ENCODE measurements at regions not wholly inside any gene's neighbourhood (a gene's known extent, or its start where the extent isn't known, plus 50 kb on each side); places are given as distances from the start of the nearest gene placed in this dataset.
"Not testable (repeated sequence)": the region's sequence is repeated elsewhere in the genome, so short reads cannot be mapped to it uniquely, and the experiment has no call there.

DNA sequence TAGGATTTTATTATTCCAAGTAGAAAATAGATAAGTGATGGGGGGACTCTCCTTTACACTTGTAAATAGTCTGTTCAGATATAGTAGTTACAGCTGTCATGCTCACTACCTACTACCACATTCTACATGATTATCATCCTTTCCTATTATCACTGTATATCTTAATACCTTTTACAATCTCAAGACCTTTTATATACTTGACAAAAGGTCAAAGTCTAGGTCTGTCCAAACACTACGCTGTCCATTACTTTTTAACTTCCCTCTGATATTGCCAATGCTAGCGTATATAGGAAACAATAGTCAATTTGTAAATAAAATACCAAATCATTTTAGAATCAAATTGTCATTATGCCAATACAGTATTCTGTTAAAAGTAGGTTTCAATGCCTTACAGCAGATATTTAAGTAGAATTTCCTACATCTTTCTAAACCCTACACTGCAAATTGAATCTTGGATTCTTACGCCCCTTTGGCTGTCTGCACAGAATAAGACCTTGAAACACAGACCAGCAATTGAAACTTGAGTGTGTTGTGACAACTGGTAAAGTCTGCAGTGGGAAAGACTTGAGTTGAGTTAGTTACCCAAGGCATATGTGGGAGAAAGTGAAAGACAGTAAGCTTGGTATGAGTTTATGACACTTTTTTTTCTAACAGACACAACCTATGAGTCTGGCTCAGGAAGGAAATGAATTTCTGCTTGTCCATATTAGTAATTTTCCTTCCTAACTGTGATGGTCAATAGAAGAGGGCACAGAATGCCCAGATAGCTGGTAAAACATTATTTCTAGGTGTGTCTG is 827.6 kb upstream of the ACO1 start:
- H3K4me3 ChIP-seq (ENCODE audit: insufficient read depth, low read depth, low read length): no peak overlapping the region
- no peak overlapping the region for H3K27ac ChIP-seq (ENCODE audit: insufficient read depth, low read depth, low read length, poor library complexity, severe bottlenecking)
- no peaks in the 10 kb centered on the region for H3K4me1 ChIP-seq (ENCODE audit: control insufficient read depth, insufficient read depth, low read length)
- no peaks in the 10 kb centered on the region for H3K36me3 ChIP-seq (ENCODE audit: control insufficient read depth, insufficient read depth, low read length)
- no peaks in the 10 kb centered on the region for H3K27me3 ChIP-seq (ENCODE audit: control insufficient read depth, insufficient read depth, low read length, poor library complexity, severe bottlenecking)
- H3K9me3 ChIP-seq (ENCODE audit: control insufficient read depth, low read length): no peaks in the 10 kb centered on the region
- 86 to 96% methylated on average over 2 to 3 of the region's 3 CpGs for WGBS, 2 experiments

DNA sequence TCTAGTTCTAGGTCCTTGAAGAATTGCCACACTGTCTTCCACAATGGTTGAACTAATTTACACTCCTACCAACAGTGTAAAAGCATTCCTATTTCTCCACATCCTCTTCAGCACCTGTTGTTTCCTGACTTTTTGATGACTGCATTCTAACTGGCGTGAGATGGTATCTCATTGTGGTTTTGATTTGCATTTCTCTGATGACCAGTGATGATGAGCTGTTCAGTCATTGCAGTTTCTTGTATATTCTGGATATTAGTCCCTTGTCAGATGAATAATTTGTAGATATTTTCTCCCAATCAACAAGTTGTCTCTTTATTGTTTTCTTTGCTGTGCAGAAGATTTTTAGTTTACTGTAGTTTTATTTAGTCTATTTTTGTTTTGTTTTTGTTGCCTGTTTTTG is 812.3 kb upstream of the ACO1 start:
- not testable (repeated sequence) for H3K27me3 ChIP-seq (ENCODE audit: control insufficient read depth, insufficient read depth, low read length, poor library complexity, severe bottlenecking); H3K4me1 ChIP-seq (ENCODE audit: control insufficient read depth, insufficient read depth, low read length); H3K4me3 ChIP-seq (ENCODE audit: insufficient read depth, low read depth, low read length); H3K36me3 ChIP-seq (ENCODE audit: control insufficient read depth, insufficient read depth, low read length); H3K9me3 ChIP-seq (ENCODE audit: control insufficient read depth, low read length); H3K27ac ChIP-seq (ENCODE audit: insufficient read depth, low read depth, low read length, poor library complexity, severe bottlenecking)
- WGBS, 2 experiments: 77 to 88% methylated on average over 1 of the region's 1 CpG

- no peaks in the 10 kb centered on the region for H3K9me3 ChIP-seq (ENCODE audit: control insufficient read depth, low read length)
- no peak overlapping the region for H3K27ac ChIP-seq (ENCODE audit: insufficient read depth, low read depth, low read length, poor library complexity, severe bottlenecking)
- H3K4me1 ChIP-seq (ENCODE audit: control insufficient read depth, insufficient read depth, low read length): no peaks in the 10 kb centered on the region
- no peaks in the 10 kb centered on the region for H3K27me3 ChIP-seq (ENCODE audit: control insufficient read depth, insufficient read depth, low read length, poor library complexity, severe bottlenecking)
- no peaks in the 10 kb centered on the region for H3K36me3 ChIP-seq (ENCODE audit: control insufficient read depth, insufficient read depth, low read length)
- 96 to 100% methylated on average over 1 to 2 of the region's 2 CpGs for WGBS, 2 experiments
- no peak overlapping the region for H3K4me3 ChIP-seq (ENCODE audit: insufficient read depth, low read depth, low read length)
These were observed 810.9 kb upstream of the ACO1 start for GRCh38 chr9:31573561-31573960.

DNA sequence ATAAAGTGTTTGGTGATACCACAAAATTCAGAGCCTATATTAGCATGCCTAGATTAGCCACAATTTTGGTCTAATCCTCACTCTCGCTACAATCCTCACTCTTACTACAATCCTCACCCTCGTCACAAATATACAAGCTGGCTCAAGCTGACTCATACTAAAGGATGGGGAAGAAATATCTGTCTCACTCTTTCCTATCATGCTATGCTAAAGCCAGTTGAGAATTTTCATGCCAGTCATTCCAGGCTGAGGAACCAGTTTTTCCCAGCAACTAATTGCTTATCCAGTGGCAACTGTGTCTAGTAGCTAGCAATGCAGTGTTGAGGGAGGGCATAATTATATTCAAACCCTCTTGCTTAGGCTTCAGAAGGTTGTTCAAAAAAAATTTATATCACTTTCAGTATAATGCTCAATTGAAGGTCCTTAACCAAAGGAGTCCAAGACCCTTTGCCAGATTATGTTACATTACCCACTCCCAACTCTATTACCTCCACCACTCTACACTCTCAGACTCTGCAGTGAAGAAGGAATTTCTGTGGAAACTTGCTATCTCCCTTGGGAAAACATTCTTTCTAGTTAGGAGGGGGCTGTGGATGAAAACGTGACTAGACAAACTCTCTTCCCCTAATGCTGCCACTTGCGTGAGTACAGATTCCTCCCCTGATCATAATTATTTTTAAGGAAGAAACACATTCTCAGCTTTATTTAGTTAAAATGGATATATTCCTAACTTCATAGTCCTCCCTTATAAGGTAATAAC is 810.3 kb upstream of the ACO1 start:
- 93 to 97% methylated on average over 3 to 4 of the region's 4 CpGs for WGBS, 2 experiments
- H3K4me1 ChIP-seq (ENCODE audit: control insufficient read depth, insufficient read depth, low read length): no peaks in the 10 kb centered on the region
- no peaks in the 10 kb centered on the region for H3K9me3 ChIP-seq (ENCODE audit: control insufficient read depth, low read length)
- no peaks in the 10 kb centered on the region for H3K36me3 ChIP-seq (ENCODE audit: control insufficient read depth, insufficient read depth, low read length)
- no peak overlapping the region for H3K4me3 ChIP-seq (ENCODE audit: insufficient read depth, low read depth, low read length)
- no peaks in the 10 kb centered on the region for H3K27me3 ChIP-seq (ENCODE audit: control insufficient read depth, insufficient read depth, low read length, poor library complexity, severe bottlenecking)
- H3K27ac ChIP-seq (ENCODE audit: insufficient read depth, low read depth, low read length, poor library complexity, severe bottlenecking): no peak overlapping the region

DNA sequence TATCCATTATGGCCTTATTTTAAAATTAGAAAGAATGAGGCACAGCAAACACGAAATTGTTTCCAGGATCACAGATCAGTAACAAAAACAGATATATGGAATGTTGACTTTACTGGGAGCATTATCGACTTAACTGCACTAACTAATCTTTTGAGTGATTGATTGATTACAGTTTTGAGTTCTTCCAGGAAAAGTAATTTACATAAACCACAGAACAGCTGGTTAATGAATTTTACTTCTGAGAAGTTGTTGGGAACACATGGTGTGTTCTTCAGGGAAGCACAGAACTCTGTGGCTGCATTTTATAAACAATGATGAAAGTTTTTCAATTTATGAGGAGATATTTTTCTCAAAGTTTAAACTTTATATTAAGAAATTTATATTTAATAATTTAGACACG is 802.4 kb upstream of the ACO1 start:
- H3K27me3 ChIP-seq (ENCODE audit: control insufficient read depth, insufficient read depth, low read length, poor library complexity, severe bottlenecking): no peaks in the 10 kb centered on the region
- H3K36me3 ChIP-seq (ENCODE audit: control insufficient read depth, insufficient read depth, low read length): no peaks in the 10 kb centered on the region
- H3K4me1 ChIP-seq (ENCODE audit: control insufficient read depth, insufficient read depth, low read length): no peaks in the 10 kb centered on the region
- H3K27ac ChIP-seq (ENCODE audit: insufficient read depth, low read depth, low read length, poor library complexity, severe bottlenecking): no peak overlapping the region
- WGBS, 2 experiments: 90 to 100% methylated on average over 2 of the region's 3 CpGs
- no peaks in the 10 kb centered on the region for H3K9me3 ChIP-seq (ENCODE audit: control insufficient read depth, low read length)
- no peak overlapping the region for H3K4me3 ChIP-seq (ENCODE audit: insufficient read depth, low read depth, low read length)

DNA sequence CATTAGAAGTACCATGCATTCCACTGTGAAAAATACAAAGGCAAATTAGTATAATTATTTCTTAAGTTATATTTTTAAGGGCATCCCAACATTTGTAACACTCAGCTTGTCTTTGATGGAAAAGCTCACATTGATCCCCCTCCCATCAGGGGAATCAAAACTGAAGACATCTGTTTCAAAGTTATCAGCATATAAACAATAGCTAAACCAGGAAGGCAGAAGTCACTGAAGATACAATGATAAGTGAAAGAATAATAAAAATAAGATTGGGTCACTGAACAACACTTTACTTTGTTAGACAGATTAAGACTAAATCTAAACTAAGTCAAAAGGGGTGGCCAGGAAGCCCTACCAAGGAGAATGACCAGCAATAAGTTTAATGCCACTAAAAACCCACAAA is 801.9 kb upstream of the ACO1 start:
- no peaks in the 10 kb centered on the region for H3K9me3 ChIP-seq (ENCODE audit: control insufficient read depth, low read length)
- no peak overlapping the region for H3K27ac ChIP-seq (ENCODE audit: insufficient read depth, low read depth, low read length, poor library complexity, severe bottlenecking)
- no peaks in the 10 kb centered on the region for H3K27me3 ChIP-seq (ENCODE audit: control insufficient read depth, insufficient read depth, low read length, poor library complexity, severe bottlenecking)
- H3K4me3 ChIP-seq (ENCODE audit: insufficient read depth, low read depth, low read length): no peak overlapping the region
- no peaks in the 10 kb centered on the region for H3K36me3 ChIP-seq (ENCODE audit: control insufficient read depth, insufficient read depth, low read length)
- H3K4me1 ChIP-seq (ENCODE audit: control insufficient read depth, insufficient read depth, low read length): no peaks in the 10 kb centered on the region

DNA sequence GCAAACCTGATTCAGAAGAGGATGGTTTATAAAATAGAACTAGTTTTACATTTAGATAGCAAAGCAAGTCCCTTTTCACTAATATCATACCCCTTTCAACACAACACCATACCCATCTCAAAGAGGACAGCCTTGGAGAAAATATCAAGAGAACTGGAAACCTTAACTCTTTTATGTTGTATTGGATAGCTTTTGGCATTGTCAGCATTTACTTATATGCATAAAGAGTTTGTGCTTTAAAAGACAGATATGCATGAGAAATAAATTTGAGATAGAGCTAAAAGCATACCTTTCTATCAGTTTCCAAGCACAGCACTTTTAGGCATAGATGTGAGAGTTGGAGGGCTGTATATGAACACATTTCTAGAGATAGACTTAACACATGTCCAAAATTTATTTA is 799.3 kb upstream of the ACO1 start:
- Histone ChIP-seq H3K4me1 (ENCODE audit: control insufficient read depth, insufficient read depth, low read length) (no peaks in the 10 kb centered on the region), H3K36me3 (ENCODE audit: control insufficient read depth, insufficient read depth, low read length) (no peaks in the 10 kb centered on the region), H3K9me3 (ENCODE audit: control insufficient read depth, low read length) (no peaks in the 10 kb centered on the region), H3K27ac (ENCODE audit: insufficient read depth, low read depth, low read length, poor library complexity, severe bottlenecking) (no peak overlapping the region), H3K4me3 (ENCODE audit: insufficient read depth, low read depth, low read length) (no peak overlapping the region), H3K27me3 (ENCODE audit: control insufficient read depth, insufficient read depth, low read length, poor library complexity, severe bottlenecking) (no peaks in the 10 kb centered on the region)

DNA sequence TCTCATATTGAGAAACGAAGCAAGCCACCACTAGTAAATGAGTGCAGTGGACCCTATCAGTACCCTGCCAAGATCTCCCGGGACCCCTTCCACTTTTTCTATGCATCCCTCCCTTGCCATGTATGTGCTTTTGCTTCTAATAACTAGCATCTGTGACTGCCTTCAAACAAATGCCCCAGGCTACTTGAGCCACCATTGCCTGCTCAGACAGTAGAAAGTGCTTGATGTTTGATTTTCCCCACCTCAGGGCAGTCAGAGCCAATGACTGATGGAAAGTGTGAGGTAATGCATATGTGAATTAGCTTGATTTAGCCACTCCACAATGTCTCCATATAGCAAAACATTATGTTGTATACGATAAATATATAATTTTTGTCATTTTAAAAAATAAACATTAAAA is 797.3 kb upstream of the ACO1 start:
- 96 to 97% methylated on average over 2 of the region's 3 CpGs for WGBS, 2 experiments
- H3K4me3 ChIP-seq (ENCODE audit: insufficient read depth, low read depth, low read length): no peak overlapping the region
- H3K4me1 ChIP-seq (ENCODE audit: control insufficient read depth, insufficient read depth, low read length): no peaks in the 10 kb centered on the region
- no peak overlapping the region for H3K27ac ChIP-seq (ENCODE audit: insufficient read depth, low read depth, low read length, poor library complexity, severe bottlenecking)
- H3K27me3 ChIP-seq (ENCODE audit: control insufficient read depth, insufficient read depth, low read length, poor library complexity, severe bottlenecking): no peaks in the 10 kb centered on the region
- no peaks in the 10 kb centered on the region for H3K36me3 ChIP-seq (ENCODE audit: control insufficient read depth, insufficient read depth, low read length)
- no peaks in the 10 kb centered on the region for H3K9me3 ChIP-seq (ENCODE audit: control insufficient read depth, low read length)

DNA sequence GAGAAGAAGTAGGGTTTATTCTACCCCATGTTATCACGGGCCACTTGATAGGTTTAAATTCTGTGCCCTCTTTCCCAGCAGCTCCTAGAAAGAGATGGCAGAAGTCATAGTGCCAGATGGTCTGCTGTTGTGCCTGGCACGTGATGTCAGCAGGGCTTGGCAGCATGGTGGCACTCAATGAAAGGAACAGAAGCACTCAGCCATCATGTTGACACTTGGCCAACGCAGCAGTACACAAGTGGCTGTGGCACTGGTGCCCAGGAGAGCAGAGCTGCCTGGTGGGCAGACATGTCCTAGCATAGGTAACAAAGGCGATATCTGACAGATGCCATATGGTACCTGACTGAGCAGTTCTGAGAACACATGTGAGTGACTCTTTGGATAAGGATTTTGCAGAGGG is 796.4 kb upstream of the ACO1 start:
- 94 to 95% methylated on average over 4 of the region's 4 CpGs for WGBS, 2 experiments
- Histone ChIP-seq H3K4me3 (ENCODE audit: insufficient read depth, low read depth, low read length) (no peak overlapping the region), H3K9me3 (ENCODE audit: control insufficient read depth, low read length) (no peaks in the 10 kb centered on the region), H3K36me3 (ENCODE audit: control insufficient read depth, insufficient read depth, low read length) (no peaks in the 10 kb centered on the region), H3K27me3 (ENCODE audit: control insufficient read depth, insufficient read depth, low read length, poor library complexity, severe bottlenecking) (no peaks in the 10 kb centered on the region), H3K4me1 (ENCODE audit: control insufficient read depth, insufficient read depth, low read length) (no peaks in the 10 kb centered on the region), H3K27ac (ENCODE audit: insufficient read depth, low read depth, low read length, poor library complexity, severe bottlenecking) (no peak overlapping the region)

DNA sequence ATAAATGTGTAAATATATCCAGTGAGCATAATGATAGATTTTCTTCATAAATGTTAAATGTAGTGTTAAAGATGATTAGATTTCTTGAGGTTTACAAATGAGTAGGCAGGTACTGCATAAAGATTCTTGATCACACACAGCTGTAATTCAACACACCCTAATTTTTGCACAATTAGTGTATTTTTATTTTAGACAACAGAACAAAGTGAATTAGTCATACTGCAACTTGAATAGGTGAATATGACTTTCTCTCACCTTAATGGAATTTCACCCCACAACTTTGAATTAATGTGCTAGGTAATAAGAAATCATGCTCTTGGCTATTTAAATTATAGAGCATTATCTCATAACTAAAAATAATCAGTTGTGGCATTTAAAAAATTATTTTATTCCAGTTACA is 795.7 kb upstream of the ACO1 start:
- H3K4me1 ChIP-seq (ENCODE audit: control insufficient read depth, insufficient read depth, low read length): no peaks in the 10 kb centered on the region
- H3K36me3 ChIP-seq (ENCODE audit: control insufficient read depth, insufficient read depth, low read length): no peaks in the 10 kb centered on the region
- H3K27me3 ChIP-seq (ENCODE audit: control insufficient read depth, insufficient read depth, low read length, poor library complexity, severe bottlenecking): no peaks in the 10 kb centered on the region
- no peak overlapping the region for H3K27ac ChIP-seq (ENCODE audit: insufficient read depth, low read depth, low read length, poor library complexity, severe bottlenecking)
- no peaks in the 10 kb centered on the region for H3K9me3 ChIP-seq (ENCODE audit: control insufficient read depth, low read length)
- H3K4me3 ChIP-seq (ENCODE audit: insufficient read depth, low read depth, low read length): no peak overlapping the region

Measured in ectodermal cell (in vitro differentiated cells).